Superior temporal gyrus (tissue), 1 donor: ENCODE measurements at regions not wholly inside any gene's neighbourhood (a gene's known extent, or its start where the extent isn't known, plus 50 kb on each side); places are given as distances from the start of the nearest gene placed in this dataset.

Experiments
- DNase-seq: peaks from one replicate; pipeline ENCODE4 v3.0.0-alpha.2; 2016; ENCODE audit errors: extremely low spot score

DNA sequence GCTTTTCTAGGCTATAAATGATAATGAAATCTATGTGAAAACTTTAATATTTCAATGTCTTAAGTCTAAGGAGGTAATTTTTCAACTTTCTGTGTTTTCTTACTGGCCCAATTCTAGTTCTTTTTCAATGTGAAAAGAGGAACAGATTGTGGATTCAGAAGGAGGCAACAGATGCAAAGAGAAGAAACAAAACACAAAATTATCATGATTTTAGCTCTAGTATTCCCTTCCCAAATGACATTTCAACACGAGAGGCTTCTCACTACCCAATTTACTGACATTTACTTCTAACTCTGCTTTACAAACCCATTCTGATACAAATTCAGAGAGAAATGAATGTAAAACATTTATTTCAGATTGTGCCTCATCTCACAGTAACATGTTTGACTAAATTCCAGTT, 169.4 kb downstream of the WT1 start:
- no peak for DNase-seq

DNA sequence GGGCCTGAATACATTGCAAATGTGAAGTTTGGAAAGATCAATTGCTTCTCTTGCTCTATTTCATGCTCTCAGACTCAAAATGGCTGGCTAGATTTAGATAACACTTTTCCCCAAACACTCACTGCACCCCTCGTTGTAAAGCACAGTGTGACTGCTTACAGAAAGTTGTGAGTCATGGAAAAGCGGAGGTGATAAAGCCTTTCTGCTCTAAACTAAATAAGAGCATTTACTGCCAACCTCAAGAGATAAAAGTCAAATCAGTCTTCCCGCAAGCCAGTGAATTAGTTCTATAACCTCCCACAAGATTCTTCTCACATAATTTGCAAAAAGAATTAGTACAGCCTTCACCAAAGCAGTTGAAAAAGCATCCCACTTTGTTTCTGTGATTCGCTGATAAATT, 168.7 kb downstream of the WT1 start:
- no peak for DNase-seq

DNA sequence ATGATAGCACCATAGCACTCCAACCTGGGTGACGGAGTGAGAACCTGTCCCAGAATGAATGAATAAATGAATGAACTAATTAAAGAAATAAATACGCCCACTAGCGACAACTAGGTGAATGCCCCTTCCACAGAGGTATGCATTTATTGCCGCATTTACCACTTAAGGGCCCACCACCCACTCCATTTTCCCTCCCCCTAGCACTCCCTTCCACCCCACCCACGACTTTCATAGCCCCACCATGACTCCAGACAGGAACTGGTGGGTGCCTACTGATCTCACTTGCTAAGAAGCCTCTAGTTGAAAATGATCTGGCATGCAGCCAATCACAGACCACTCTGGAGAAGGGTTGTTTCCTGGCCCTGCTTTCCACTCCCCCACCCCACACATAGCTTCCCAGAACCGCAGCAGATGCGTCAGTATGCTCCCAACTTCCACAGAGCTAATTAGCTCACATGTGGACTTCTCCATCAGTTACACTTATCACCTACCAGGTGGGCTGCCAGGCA, 167.6 kb downstream of the WT1 start:
- no peak for DNase-seq

DNA sequence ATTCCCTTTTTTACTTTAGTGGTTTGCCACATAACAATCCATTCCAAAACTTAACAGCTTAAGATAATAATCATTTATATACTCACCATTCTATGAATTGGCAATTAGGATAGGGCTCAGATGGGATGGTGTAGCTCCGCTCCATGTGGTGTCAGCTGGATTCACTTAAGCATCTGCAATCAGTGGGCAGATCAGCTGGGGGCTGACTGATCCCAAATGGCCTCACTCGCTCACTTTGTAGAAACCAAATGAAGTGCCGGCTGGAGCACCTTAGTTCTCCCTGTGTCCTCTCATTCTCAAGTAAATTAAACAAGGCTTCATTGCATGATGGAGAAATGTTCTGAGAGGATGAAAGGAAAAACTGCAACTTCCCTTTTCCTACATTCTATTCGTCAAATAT, 161.4 kb downstream of the WT1 start:
- DNase-seq: no peak

DNA sequence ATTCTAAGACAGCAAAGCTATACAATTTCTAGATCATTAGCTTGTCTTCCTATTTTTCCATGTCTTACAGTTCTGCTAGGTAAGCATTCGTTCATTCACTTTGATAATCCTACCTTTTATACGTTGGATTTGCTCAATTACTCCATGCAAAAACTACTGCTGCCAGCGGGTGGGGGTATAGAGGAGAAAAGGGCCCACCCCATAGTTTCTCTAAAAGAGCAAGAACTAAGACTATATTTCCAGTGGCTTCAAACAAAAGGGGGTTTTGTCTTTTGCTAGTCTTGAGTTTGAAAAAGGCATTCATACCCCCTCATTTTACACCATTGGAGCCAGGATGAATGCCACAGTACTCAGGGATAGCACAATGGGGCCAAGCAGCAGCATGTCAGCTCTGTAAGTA, 155.7 kb downstream of the WT1 start:
- no peak for DNase-seq

DNA sequence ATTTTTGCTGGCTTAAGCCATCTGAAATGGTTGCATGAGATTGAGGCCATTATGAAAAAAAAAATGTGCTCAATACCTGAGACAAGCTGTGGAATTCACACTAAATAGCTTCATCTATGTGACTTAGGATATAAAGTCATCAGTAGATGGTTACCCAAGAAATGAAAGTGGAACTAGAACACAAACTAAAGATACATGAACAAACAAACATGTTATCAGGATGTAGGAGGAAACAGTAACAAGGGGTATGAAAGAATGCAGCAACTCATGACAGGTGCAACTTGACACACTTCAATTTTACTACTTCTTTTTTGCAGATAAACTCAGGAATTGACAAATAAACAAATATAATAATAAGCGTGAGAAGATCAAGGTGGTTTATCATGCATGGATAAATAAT, 155.0 kb downstream of the WT1 start:
- DNase-seq: no peak

DNA sequence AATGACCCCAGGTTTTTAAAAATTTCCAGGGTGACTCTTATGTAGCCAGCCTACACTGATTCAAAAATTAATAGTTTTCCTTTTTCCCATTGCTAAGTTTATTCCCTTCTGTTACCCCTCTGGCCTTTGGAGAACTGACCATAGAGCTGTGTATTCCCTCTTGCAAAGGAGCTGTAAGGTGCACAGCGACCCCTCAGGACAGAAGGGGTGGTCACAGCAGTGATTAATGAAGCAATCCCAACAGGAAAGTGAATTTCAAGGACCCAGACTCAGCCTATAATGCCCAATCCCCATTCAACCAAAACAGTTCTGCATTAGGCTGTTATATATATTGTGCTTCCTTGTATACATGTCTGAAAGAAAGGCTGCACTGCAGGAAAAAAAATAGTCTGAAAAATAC, 147.1 kb downstream of the WT1 start:
- DNase-seq: no peak

DNA sequence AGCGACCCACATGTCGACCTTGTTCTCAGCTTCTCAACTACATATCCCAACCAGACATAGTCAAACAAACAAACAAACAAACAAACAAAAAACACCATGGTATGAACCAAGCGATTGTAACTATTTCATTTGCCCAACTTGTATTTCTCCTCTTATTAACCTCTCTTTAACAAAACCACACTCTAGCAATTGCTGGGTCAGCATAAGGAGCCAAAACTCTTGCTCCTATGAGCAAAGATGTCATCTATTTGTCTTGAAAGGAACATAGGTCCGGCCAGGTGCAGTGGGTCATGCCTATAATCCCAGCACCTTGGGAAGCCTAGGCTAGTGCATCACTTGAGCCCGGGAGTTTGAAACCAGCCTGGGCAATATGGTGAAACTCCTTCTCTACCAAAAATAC, 145.6 kb downstream of the WT1 start:
- no peak for DNase-seq

DNA sequence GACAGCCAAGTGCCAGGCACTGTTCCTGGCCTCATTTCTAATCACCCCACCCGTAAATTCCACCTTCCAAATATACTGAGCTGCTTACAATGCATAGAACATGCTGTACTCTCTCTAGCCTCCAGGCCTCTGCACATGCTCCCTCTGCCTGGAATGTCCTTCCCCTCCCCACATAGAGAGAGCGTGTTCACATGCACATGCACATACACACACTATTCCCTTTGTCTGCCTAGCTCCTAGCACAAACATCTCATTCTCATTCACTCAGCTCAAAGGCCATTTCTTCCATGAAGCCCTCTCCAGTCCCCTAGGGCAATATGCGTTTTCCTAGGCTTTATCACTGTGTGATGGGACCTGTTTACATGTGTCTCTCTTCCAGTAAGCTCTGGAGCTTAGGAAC, 144.6 kb downstream of the WT1 start:
- DNase-seq: peak; percentile 88

DNA sequence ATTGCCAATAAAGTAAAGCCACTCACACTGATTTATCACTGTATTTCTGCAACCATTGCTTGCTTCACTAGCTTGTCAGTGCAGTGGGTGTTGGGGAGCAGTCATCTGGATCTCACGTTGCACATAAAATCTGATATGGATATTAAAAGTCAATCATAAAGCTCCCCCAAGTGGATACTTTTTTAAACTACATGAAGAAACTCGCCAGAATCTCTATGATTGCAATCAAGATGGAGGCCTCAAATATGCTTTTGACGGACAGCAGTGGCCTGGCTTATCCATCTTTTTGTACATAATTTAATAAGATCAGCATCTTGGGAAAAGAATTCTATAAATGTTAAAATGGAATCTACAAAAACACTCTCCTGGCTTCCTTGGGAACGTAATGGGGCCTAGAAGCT, 137.7 kb downstream of the WT1 start:
- DNase-seq: peak; percentile 93

DNA sequence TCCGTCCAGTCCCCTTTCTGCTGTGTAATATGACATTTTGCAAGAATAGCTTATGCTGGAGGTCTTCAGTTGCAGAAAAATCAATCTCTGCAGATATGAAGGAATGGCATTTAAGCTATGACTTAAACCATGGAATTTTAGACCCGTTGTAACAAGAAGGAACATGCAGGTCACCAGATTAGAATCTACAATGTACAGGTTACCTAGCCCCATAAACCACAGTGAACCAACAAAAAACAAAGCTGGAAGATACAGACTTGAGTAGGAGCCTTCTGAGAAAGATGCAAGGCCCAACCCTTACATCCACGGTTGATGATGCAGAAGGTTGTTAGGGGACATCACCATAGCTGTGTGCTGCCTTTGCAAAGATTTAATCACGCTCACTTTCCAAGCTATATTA, 132.5 kb downstream of the WT1 start:
- DNase-seq: no peak

DNA sequence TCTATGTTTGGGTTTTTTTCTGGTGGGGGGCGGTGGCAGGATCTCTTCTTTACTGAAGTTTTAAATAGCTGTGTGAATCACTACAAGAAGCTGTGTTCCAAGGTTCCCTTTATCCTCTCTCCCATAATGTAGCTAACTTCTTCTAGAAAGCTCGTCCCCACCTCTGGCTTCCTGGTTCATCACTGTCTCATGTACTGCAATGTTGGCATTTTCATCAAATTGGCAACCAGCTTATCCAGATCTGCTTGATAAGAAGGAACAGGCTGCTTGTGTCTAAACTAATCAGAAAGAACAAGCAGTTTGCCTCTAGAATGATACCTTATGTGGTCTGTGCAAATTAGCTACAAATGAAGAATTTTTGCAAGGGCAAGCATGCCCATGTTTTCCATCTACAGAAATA, 130.8 kb downstream of the WT1 start:
- no peak for DNase-seq

DNA sequence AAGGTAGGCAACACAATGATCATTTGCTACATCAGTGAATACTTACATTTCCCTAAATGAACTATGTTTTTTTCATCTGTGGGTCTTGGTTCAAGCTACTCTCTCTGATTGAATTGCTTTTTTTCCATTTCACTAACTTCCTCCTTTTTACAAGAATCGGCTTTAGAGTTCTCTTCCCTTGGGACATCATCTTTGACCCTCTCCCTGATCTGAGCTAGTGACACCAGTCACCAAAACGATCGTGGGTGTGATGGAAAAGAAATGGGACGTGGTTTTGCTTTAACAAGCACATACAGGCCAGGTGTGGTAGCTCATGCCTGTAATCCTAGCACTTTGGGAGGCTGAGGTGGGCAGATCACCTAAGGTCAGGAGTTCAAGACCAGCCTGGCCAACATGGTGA, 129.9 kb downstream of the WT1 start:
- DNase-seq: no peak

DNA sequence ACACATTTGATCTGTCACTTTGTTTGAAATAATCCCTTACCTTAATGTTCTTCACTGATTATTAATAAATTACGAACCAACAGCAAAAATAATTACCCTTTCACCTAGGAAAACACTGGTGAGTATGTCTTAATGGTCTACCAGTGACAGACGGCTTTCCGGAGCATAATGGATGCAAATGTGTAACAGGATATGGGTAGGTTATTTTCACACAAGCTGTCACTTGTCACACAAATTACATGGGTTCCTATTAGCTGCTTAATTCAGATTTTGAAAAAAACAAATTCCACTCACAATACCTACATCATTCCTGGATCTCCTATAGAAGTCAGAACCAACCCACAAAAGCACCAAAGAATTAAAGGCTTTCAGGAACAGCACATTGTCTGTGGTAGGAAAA, 127.9 kb downstream of the WT1 start:
- no peak for DNase-seq

DNA sequence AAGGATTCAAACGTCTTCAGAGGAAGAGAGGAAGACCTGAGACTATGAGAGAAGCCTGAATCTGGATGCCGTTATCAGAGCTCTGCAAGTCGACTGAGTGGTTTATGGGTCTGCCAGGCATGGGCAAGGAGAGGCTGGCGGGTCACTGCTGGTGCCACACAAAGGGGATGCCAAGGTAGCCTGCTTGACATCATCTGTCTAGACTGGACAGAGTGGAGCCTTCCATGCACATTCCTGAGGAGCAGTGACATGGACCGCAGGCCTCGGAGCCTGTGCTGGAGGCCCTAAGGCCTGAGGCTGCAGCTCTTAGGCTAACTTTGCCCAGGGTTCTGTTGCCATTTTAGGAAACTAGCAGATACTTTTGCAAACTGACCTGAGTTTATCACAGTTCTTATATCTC, 127.4 kb downstream of the WT1 start:
- DNase-seq: no peak

DNA sequence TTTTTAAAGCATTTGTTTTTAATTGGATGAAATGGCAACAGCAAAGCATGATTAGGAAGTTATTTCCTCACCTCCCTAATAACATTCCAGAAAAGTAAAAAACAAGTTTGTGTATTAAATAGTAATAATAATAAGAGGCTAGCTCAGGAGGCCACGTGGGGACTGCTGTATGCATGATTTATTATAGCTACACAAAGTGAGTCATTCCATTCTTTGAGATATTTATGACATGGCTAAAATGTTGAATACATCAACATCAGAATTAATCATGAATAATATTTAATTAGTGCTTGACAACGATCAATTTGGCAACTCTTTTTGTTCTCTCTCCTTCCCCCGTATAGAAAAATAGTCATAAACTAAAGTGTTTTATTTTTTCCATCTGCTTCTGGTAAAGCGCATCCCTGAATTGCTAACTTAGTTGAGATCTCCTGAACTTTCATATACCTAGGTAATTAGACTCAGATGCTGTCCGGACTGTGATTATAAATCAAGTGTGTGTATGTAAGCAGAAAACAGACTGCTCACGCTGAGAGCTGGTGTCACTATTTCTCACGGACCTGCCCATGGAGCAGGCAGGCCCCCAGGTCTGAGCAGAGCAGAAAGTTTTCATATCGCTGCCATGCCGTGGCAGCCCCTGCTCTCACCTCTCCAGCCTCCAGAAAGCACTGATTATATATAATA, 125.7 kb downstream of the WT1 start:
- no peak for DNase-seq

DNA sequence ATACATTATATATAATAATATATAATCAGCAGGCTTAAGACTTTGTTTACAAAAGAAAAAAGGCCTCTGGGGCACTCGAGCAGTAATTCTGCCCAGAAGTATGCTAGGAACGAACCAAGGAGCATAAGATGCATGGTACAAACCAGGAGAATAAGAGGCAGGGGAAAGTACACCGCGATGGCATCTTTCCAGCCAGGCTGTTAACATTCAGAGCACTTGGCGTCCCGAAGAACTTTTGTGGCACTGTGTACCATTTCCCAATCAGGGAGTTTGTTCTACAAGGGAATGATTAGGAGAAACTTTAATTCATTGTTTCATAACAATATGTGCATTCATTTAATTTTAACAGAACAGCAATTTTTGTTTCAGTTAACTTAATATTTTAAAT, 125.1 kb downstream of the WT1 start:
- no peak for DNase-seq

DNA sequence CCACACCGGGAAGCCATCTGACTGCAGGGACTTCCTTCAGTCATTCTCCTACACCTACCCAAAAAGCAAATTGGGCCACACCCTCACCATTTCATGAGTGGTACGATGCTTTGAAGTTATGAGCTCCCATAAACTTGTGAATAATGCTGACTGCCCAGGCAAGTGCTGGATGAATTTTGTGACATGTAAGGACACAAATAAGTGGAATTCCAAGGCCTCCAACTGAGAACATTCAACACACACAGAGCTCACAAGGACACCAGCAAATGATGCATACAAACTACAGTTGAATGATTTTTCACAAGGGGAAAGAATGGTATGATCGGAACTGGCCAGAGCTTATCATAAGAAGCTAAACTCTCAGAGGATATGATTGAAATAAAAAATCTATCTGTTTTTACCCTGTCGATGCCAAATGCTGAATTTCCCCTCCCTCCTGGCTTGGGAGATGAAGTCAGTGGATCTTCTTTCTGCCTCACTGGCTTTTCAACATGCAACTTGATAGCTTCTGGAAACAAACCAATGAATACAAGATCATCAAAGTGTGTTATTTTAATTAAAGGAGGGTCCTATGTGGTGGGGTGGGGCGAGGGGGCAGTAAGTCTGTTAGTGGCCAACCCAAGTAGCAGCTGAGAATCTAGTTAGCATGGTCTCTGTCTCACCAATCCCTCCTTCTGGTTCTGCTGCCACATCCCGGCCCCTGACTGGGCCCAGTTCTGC, 123.8 kb downstream of the WT1 start:
- DNase-seq: no peak

DNA sequence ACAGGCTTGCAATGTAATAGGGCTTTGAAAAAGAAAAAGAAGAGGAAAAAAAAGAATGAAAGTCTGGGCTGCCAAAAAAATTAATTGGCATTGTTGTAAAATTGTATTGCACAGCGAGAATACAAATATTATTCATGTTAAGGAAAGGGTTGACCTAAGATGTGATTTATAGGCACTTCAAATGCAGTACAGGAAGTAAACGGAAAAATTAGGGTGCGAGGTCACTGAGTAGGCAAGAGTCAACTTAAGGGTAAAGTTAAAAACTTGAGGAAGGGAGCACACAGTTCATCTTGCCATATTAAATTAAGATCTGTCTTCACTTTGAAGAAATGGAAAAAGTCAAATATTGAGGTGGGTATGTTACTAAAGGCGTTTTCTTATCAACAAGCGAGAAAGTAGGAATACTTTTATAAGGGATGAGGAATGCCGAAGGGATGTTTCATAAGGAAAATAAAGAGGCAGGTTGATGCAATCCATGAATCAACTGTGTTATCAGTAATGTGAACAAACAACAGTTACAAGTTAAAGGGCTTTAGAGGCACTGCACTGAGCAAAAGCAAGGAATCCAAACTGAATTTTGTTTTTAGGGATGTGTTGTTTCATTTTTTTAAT, 123.0 kb downstream of the WT1 start:
- no peak for DNase-seq

DNA sequence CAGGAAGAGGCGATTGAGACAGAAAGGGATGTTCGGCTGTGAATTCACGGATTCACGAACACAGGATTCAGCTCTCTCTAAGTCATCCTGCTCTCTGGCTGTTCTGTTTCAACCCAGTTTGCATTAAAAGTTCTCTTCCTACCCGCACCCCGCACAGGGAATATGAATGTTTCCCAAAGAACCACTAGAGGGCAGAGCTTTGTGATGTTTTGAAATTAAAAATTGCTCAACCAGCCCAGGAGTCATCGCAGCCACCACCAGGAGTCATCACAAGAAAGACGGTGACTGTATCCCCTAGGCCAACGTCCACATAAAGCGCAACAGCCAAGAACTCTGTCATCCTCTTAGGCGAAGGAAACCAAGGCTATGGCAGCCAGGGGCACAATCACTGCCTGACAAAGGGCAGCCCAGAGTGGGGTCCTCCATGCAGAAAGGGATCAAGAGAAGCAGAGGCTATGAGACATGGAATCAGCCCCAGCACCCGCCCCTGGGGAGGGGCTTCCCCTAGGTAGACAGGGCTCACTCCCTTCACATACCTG, 122.4 kb downstream of the WT1 start:
- peak; percentile 42 for DNase-seq

DNA sequence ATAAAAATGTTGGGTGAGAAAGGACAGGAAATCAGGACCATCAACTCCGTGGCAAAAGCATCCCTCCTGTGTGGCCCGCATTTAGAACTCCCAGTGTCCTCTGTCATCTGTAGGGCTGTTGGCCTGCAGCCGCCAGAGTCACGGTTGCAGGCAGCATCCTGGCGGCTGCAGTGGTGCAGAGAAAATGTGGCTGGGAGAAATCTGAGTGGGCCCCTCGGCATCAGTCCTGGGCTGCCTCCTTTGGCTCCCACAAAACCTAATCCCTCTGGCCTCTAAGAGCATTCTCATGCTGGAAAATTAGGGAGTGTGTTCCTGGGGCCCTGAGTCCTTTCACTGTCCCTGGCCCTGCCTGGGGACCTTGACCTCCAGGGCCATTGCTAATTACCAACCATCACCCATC, 121.9 kb downstream of the WT1 start:
- no peak for DNase-seq

DNA sequence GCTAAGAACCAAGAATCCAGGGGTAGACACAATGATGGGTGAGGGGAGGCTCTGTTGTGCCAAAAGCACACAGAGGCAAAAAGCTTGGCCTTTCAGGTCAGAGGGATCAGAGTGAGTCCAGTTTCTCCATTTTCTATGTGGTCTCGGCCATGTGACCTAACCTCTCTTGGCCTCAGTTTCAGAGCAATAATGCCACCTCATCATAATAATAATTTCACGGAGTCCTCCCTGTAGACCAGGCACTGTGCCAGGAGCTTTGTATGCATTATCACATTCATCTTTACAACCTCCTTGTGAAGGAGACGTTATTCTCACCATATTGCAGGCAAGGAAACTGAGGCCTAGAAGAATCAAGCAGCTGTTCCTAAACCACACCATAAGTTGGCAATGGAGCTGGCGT, 120.2 kb downstream of the WT1 start:
- DNase-seq: no peak

DNA sequence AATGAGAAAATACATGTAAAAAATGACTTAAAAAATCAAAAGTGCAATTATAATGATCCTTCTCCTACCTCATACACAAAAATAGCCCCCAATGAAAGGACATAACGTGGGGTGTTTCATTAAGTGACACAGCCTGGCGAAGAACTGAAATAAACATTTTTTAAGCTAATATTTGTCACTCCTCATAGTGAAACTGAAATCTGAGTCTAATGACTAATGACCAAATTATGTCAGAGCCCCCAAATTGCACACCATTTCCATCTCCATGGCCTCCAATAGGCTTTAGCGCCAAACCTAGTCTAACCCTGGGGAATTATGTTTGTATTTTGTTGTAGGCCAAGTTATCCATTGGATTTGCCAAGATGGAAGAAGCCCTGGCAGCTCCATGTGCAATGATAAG, 119.1 kb downstream of the WT1 start:
- DNase-seq: no peak
